GM12878 (cell line): ENCODE measurements at regions not wholly inside any gene's neighbourhood (a gene's known extent, or its start where the extent isn't known, plus 50 kb on each side); places are given as distances from the start of the nearest gene placed in this dataset.

Source experiments
- ATAC-seq: fragments of 200-7000 bp; cut with Tn5 transposase; 3 replicates; pipeline ENCODE4 v1.9.1; 2020; ENCODE audit warnings: mild to moderate bottlenecking, moderate library complexity
- BruUV-seq: library from RNA; stranded (reverse); fragments of 400-500 nt; replicated peaks from 2 replicates; lab custom pipeline; 2021; lab: Mats Ljungman, UMichigan
- CTCF ChIA-PET: fragments of 300-600 bp; sonication (Branson Sonifier 250); formaldehyde crosslinking; extraction: SDS; loops from one replicate; lab custom pipeline; 2021; ENCODE audit warnings: inconsistent platforms; lab: Yijun Ruan, JAX
- POLR2A ChIA-PET: fragments of 350-600 bp; formaldehyde crosslinking; extraction: SDS; loops from one replicate; lab custom pipeline; 2021; ENCODE audit warnings: inconsistent platforms; lab: Charles Lee
- RAD21 ChIA-PET: fragments of 300-600 bp; sonication (Branson Sonifier 250); formaldehyde crosslinking; loops from one replicate; lab custom pipeline; 2023; ENCODE audit warnings: antibody characterized with exemption; ENCODE audit not compliant: unreplicated experiment; lab: Charles Lee
- SMC1A ChIA-PET: fragments of 300-600 bp; sonication (Branson Sonifier 250); formaldehyde crosslinking; loops from one replicate; lab custom pipeline; 2023; ENCODE audit not compliant: unreplicated experiment, uncharacterized antibody; lab: Charles Lee
- DNase-seq: peaks from one replicate; pipeline ENCODE4 v3.0.0-alpha.2; 2011; ENCODE audit warnings: low read depth, low spot score
- FAIRE-seq: peaks from 3 replicates; lab custom pipeline; 2011; peaks lifted over from hg19 to GRCh38; lab: Jason Lieb, UNC
- H2AFZ ChIP-seq: 2 replicates; pipeline ENCODE4 v1.6.0; 2011; ENCODE audit warnings: low read depth, low read length, control low read depth; ENCODE audit not compliant: control insufficient read depth
- H3K27ac ChIP-seq: 2 replicates; pipeline ENCODE4 v1.5.1; 2011; ENCODE audit warnings: control low read depth; ENCODE audit not compliant: control insufficient read depth, insufficient read depth
- H3K27me3 ChIP-seq, 2 experiments: replicated peaks in 1 of 2; 2 replicates each; pipeline versions ENCODE4 v1.6.0 to v1.6.1; 2011; ENCODE audit warnings: low read length in 1 of 2; ENCODE audit not compliant: control insufficient read depth in 2 of 2, insufficient read depth in 2 of 2
- H3K36me3 ChIP-seq, 2 experiments: 2 replicates each; pipeline ENCODE4 v1.5.1; 2011; ENCODE audit warnings: low read length in 1 of 2; ENCODE audit not compliant: control insufficient read depth in 2 of 2, insufficient read depth in 2 of 2
- H3K4me1 ChIP-seq: 2 replicates; pipeline ENCODE4 v1.6.1; 2011; ENCODE audit warnings: mild to moderate bottlenecking, low read length, moderate library complexity, mixed read lengths; ENCODE audit not compliant: control insufficient read depth, insufficient read depth
- H3K4me2 ChIP-seq: 2 replicates; pipeline ENCODE4 v1.6.0; 2011; ENCODE audit warnings: control low read depth; ENCODE audit not compliant: control insufficient read depth, insufficient read depth
- H3K4me3 ChIP-seq: fragments of 200-600 bp; sonication (generic); 2 replicates; pipeline ENCODE4 v1.5.1; 2016
- H3K79me2 ChIP-seq: 2 replicates; pipeline ENCODE4 v1.6.0; 2011; ENCODE audit warnings: low read length; ENCODE audit not compliant: control insufficient read depth, insufficient read depth
- H3K9ac ChIP-seq: 2 replicates; pipeline ENCODE4 v1.8.0; 2011; ENCODE audit warnings: low read length, control low read depth, mixed read lengths; ENCODE audit not compliant: control insufficient read depth, insufficient read depth
- H3K9me3 ChIP-seq: replicated peaks from 3 replicates; pipeline ENCODE4 v1.5.1; 2011; ENCODE audit warnings: mild to moderate bottlenecking, low read length; ENCODE audit not compliant: control insufficient read depth, insufficient read depth
- H4K20me1 ChIP-seq: 2 replicates; pipeline ENCODE4 v1.6.0; 2011; ENCODE audit not compliant: control insufficient read depth, insufficient read depth
- CHD1 ChIP-seq: IDR thresholded peaks from 2 replicates; pipeline ENCODE4 v1.6.1; 2012; ENCODE audit warnings: low read depth, low read length, improper control_type of control experiment
- CHD4 ChIP-seq: fragments of 200-600 bp; sonication (generic); IDR thresholded peaks from 2 replicates; pipeline ENCODE4 v1.6.1; 2016; ENCODE audit warnings: mild to moderate bottlenecking
- EGR1 ChIP-seq, 2 experiments: IDR thresholded peaks; 1 replicate in 1 of 2; 2 replicates in 1 of 2; pipeline ENCODE4 v1.6.1; 2011 to 2012; ENCODE audit warnings: low read depth in 2 of 2, low read length in 2 of 2, borderline replicate concordance in 1 of 2, mild to moderate bottlenecking in 1 of 2, moderate library complexity in 1 of 2
- JUNB ChIP-seq: IDR thresholded peaks from 2 replicates; pipeline ENCODE4 v1.6.1; 2016; ENCODE audit warnings: antibody characterized with exemption, mild to moderate bottlenecking
- LARP7 ChIP-seq: fragments of 450-650 bp; IDR thresholded peaks from 2 replicates; pipeline ENCODE4 v1.6.1; 2017; ENCODE audit warnings: mild to moderate bottlenecking
- NFXL1 ChIP-seq: fragments of 450-650 bp; IDR thresholded peaks from 2 replicates; pipeline ENCODE4 v1.6.1; 2017; ENCODE audit warnings: antibody characterized with exemption, mild to moderate bottlenecking, borderline replicate concordance
- NRF1 ChIP-seq: conservative IDR thresholded peaks from 2 replicates; pipeline ENCODE4 v1.6.1; 2011; ENCODE audit warnings: mild to moderate bottlenecking, low read depth, low read length, improper control_type of control experiment
- PAX5 ChIP-seq: IDR thresholded peaks from 2 replicates; pipeline ENCODE4 v1.6.1; 2011; ENCODE audit warnings: low read depth, low read length, borderline replicate concordance
- RBBP5 ChIP-seq: fragments of 200-600 bp; sonication (generic); conservative IDR thresholded peaks from 2 replicates; pipeline ENCODE4 v1.6.1; 2016
- TARDBP ChIP-seq: IDR thresholded peaks from 2 replicates; pipeline ENCODE4 v1.6.1; 2016; ENCODE audit warnings: borderline replicate concordance
- ZNF384 ChIP-seq: IDR thresholded peaks from 2 replicates; pipeline ENCODE4 v1.6.1; 2012; ENCODE audit warnings: low read depth, mild to moderate bottlenecking, low read length, improper control_type of control experiment, borderline replicate concordance
- WGBS: methylation state at CpG from one replicate; pipeline ENCODE4 v1.1.6; 2016; ENCODE audit warnings: low lambda C conversion rate; ENCODE audit not compliant: insufficient replicate concordance, insufficient coverage; ENCODE audit errors: missing lambda C conversion rate; 5-methylcytosine and 5-hydroxymethylcytosine counted together
- in situ Hi-C: fragments of 300-500 bp; cut with MboI; formaldehyde crosslinking; loops from 9 replicates; pipeline ENCODE4 v1.14.3; 2018; ENCODE audit warnings: mixed read lengths
- intact Hi-C: fragments of 100-400 bp; cut with micrococcal nuclease; formaldehyde crosslinking; loops from one replicate; pipeline ENCODE4 v1.14.2; 2022; ENCODE audit not compliant: unreplicated experiment
- TF ChIP-seq, protein P1 (sequence below): fragments of 450-650 bp; formaldehyde crosslinking; IDR thresholded peaks from 2 replicates; pipeline ENCODE4 v1.5.0; 2022; ENCODE audit warnings: mild to moderate bottlenecking, missing genetic modification characterization
- TF ChIP-seq, protein P2 (sequence below): fragments of 150-350 bp; IDR thresholded peaks from 2 replicates; pipeline ENCODE4 v1.6.1; 2016; ENCODE audit warnings: low read depth, low read length

DNA sequence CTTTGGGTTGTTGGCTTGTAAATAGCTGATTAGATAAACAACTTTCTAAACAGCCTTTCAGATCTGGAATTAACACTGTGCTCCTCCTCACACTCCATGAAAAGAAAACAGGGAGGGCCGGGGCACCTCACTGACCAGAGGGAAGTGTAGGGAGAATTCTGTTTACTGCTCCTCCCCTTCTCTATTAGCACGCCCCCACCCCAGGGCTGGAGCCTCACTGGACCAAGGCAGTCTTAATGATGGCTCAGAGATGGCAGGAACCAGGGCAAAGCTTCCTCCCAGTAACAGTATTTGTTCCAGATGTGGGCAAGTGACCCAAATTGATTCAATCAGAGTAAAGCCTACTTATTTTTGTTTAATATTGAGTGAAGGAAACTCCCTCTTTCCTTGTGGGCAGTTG lies 256.6 kb downstream of the MSX2 start (continued):
- TF ChIP-seq, protein P1, sequence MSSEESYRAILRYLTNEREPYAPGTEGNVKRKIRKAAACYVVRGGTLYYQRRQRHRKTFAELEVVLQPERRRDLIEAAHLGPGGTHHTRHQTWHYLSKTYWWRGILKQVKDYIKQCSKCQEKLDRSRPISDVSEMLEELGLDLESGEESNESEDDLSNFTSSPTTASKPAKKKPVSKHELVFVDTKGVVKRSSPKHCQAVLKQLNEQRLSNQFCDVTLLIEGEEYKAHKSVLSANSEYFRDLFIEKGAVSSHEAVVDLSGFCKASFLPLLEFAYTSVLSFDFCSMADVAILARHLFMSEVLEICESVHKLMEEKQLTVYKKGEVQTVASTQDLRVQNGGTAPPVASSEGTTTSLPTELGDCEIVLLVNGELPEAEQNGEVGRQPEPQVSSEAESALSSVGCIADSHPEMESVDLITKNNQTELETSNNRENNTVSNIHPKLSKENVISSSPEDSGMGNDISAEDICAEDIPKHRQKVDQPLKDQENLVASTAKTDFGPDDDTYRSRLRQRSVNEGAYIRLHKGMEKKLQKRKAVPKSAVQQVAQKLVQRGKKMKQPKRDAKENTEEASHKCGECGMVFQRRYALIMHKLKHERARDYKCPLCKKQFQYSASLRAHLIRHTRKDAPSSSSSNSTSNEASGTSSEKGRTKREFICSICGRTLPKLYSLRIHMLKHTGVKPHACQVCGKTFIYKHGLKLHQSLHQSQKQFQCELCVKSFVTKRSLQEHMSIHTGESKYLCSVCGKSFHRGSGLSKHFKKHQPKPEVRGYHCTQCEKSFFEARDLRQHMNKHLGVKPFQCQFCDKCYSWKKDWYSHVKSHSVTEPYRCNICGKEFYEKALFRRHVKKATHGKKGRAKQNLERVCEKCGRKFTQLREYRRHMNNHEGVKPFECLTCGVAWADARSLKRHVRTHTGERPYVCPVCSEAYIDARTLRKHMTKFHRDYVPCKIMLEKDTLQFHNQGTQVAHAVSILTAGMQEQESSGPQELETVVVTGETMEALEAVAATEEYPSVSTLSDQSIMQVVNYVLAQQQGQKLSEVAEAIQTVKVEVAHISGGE (CRISPR knock-in tag): no peak
- TF ChIP-seq CHD4 (no peak), PAX5 (no peak), EGR1 (IDR thresholded peaks at IDR 0.05; ENCODE audit: borderline replicate concordance in 1 of 2, low read depth in 2 of 2, low read length in 2 of 2) (no peak), NFXL1 (no peak), CHD1 (no peak), LARP7 (no peak), RBBP5 (no peak)

DNA sequence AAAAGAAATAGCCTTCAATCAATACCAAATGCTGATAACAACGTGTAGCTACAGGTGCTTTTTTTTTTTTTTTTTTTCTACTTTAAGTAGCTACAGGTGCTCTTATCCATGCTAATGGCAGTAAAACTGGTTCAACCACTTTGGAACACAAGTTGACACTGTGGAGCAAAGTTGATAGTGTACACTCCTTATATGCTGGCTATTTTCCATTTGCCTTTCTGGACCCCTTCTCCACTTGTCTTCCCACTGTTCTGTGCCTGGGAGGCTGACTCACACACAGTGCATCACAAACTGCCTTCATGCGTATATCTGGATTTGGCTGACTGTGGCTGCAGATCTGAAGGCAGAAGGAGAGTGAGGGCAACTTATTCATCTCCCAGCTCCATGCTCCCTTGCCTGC lies 247.9 kb downstream of the MSX2 start:
- intact Hi-C loops: no loop called here
- CTCF ChIA-PET: no interaction called here
- no peaks in the 10 kb centered on the region for H3K4me1 ChIP-seq
- peaks cover 0 to 3% of the 10 kb centered on the region in 2 experiments; a peak in 1 of 4 replicates for H3K27me3 ChIP-seq
- WGBS: 20% methylated on average over 2 of the region's 2 CpGs
- no peak overlapping the region for H3K4me3 ChIP-seq
- POLR2A ChIA-PET: interaction anchor here (0.6 kb wide), 1 partner anchor 10 kb away, joined by 4 read pairs; no protein-coding TSS in a partner anchor
- ATAC-seq (no peak), FAIRE-seq (no peak), DNase-seq (no peak)
- SMC1A ChIA-PET: interaction anchor here (0.6 kb wide), 2 partner anchors 9 to 39 kb away, joined by 3 read pairs; no protein-coding TSS in a partner anchor
- in situ Hi-C loops: no loop called here
- H3K79me2 ChIP-seq: no peaks in the 10 kb centered on the region
- H3K9me3 ChIP-seq: no peaks in the 10 kb centered on the region
- no TSS peak for BruUV-seq
- RAD21 ChIA-PET: no interaction called here
- no peak overlapping the region for H3K9ac ChIP-seq
- H2AFZ ChIP-seq: no peak overlapping the region
- no peak overlapping the region for H3K4me2 ChIP-seq
- H4K20me1 ChIP-seq: no peaks in the 10 kb centered on the region
- H3K27ac ChIP-seq: no peak overlapping the region
- H3K36me3 ChIP-seq: no peaks in the 10 kb centered on the region
- no peak for TF ChIP-seq JUNB
- TF ChIP-seq ZNF384: no peak
- no peak for TF ChIP-seq TARDBP
- TF ChIP-seq, protein P2, sequence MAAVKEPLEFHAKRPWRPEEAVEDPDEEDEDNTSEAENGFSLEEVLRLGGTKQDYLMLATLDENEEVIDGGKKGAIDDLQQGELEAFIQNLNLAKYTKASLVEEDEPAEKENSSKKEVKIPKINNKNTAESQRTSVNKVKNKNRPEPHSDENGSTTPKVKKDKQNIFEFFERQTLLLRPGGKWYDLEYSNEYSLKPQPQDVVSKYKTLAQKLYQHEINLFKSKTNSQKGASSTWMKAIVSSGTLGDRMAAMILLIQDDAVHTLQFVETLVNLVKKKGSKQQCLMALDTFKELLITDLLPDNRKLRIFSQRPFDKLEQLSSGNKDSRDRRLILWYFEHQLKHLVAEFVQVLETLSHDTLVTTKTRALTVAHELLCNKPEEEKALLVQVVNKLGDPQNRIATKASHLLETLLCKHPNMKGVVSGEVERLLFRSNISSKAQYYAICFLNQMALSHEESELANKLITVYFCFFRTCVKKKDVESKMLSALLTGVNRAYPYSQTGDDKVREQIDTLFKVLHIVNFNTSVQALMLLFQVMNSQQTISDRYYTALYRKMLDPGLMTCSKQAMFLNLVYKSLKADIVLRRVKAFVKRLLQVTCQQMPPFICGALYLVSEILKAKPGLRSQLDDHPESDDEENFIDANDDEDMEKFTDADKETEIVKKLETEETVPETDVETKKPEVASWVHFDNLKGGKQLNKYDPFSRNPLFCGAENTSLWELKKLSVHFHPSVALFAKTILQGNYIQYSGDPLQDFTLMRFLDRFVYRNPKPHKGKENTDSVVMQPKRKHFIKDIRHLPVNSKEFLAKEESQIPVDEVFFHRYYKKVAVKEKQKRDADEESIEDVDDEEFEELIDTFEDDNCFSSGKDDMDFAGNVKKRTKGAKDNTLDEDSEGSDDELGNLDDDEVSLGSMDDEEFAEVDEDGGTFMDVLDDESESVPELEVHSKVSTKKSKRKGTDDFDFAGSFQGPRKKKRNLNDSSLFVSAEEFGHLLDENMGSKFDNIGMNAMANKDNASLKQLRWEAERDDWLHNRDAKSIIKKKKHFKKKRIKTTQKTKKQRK: no peak
- TF ChIP-seq NRF1: no peak
